ENCODE measurements at regions not wholly inside any gene's neighbourhood (a gene's known extent, or its start where the extent isn't known, plus 50 kb on each side); places are given as distances from the start of the nearest gene placed in this dataset.

GRCh38 chr10:71074176-71074755, 138.1 kb upstream of the UNC5B start:
- TF ChIP-seq CTCF (IDR thresholded peaks at IDR 0.05; ENCODE audit: low read length) (no peak), EZH2 (IDR thresholded peaks at IDR 0.05; ENCODE audit: borderline replicate concordance, low read length) (no peak)
